ENCODE measurements at regions not wholly inside any gene's neighbourhood (a gene's known extent, or its start where the extent isn't known, plus 50 kb on each side); places are given as distances from the start of the nearest gene placed in this dataset.
"Not testable (repeated sequence)": the region's sequence is repeated elsewhere in the genome, so short reads cannot be mapped to it uniquely, and the experiment has no call there.

DNA sequence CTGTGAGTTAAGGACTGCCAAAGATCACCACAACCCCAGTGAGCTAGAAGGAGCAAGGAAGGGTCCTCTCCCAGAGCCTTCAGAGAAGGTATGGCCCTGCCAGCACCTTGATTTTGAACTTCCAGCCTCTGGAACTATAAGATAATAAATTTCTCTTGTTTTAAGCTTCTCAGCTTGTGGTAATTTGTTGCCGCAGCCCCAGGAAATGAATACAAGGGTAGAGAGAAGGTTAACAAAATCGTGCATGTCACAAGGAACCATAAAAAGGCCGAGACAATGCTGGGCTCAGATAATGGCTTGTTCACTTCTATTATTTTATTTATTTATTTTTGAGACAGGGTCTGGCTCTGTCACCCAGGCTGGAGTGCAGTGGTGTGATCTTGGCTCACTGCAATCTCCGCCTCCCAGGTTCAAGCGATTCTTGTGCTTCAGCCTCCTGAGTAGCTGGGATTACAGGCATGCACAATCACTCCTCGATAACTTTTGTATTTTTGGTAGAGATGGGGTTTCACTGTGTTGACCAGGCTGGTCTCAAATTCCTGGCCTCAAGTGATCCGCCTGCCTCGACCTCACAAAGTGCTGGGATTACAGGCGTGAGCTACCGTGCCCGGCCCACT lies 71.5 kb downstream of the WSB1 start:
- DNase-seq: not testable (repeated sequence)

DNA sequence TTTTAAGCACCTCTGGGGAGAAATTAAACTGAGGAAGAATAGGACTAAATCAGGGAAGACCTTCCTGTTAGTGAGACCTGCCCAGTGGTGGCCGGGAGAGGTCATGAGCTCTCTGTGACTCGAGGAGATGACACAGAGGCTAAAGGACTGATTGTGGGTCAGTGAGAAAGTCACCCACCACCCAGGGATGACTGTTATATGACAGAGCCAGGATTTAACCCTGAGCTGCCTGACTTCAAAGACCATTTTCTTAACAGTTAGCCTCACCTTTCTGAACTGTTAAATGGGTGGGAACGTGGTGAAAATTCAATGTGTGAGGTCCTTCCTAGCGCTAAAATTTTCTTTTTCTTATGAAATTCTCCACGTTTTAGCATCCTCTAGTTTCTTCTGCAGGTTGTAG lies 72.5 kb downstream of the WSB1 start:
- no peak for DNase-seq

DNA sequence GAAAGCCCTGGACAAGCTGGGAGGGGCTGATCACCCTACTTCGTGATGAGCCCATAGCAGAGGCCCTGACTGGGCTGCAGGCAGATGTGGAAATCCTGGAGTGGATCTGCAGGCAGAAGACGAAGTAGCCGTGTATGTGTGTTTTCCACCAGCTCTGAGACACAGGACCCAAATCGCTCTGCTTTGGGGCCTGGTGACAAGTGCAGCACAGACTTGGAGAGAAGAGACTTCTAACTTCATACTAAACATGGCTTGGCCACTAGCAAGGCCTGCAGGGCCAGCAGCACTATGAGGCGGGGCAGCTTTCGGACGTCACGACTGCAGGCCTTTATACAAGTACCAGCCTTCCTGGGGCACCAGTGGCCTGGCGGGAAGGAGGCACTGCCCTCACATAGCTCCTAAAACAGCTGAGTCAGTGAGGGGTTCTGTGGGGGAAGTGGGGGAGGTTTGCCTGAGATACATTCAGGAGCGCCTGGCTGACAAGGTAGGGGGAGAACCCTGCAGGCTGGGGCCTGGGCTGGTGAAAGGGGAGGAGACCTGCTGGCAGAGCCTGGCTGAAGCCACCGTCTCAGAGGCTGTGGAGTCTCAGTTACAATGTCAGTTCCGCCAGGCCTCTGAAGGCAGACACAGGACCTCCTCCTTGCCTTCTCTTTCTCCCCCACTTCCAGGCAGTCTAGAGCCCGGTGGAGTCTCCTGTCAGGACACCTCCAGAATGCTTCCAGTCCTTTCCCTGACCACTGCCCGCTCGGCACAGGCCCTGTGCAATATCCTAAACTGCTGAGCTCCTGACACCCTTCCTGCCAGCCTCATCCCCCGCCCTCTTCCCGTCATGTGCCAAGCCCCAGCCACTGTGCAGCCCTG lies 73.4 kb downstream of the WSB1 start:
- no peak for DNase-seq

DNA sequence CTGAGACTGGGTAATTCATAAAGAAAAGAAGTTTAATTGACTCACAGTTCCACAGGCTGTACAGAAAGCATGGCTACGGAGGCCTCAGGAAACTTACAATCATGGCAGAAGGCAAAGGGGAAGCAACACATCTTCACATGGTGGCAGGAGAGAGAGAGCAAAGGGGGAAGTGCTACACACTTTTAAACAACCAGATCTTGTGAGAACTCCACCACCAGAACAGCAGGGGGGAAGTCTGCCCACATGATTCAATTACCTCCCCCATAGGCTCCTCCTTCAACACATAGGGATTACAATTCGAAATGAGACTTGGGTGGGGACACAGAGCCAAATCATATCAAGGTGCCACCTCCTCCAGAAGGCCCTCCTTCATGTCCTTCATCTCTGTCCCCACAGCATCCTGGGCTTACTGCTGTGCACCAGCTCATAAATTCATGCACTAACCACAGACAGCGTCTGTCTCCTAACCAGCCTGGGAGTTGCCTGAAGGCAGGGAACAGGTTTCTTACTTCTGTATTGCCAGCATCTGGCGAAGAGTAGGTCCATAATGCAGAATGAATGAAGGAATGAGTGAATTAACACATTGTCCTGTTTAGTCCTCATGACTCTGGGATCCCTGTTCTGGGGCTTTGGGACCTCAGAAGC lies 74.4 kb downstream of the WSB1 start:
- no peak for DNase-seq

DNA sequence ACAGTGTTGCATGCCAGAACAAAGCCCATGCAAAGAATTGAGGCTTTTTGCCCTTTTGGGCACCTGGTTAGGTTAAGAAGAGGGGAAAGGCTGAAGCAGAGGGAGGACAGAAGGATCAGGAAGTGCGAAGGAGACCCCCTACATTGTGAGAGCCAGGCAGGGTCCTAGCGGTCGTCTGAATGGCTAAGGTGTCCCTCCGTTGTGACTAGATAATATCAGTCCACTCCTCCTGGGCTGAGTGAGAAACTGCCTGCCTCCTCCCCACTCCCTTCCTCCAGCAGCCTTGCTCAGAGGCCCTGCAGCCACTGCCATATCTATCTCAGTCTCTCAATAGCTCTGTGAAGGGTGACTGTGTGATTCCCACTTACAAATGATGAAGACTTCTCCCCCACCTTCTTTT lies 75.1 kb downstream of the WSB1 start:
- DNase-seq: no peak

DNA sequence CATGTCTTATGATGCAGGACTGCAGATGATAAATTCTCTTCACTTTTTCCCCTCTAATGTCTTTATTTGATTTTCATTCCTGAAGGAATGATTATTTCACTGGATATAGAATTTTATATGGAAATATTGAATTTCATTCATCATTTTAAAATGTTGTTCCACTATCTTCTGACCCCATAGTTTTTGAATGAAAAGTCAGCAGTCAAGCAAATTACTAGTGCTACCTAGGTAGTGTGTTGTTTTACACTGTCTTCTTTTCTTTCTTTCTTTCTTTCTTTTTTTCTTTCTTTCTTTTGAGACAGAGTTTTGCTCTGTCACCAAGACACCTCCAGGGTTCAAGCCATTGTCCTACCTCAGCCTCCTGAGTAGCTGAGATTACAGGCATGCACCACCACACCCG lies 76.9 kb downstream of the WSB1 start:
- DNase-seq: no peak

DNA sequence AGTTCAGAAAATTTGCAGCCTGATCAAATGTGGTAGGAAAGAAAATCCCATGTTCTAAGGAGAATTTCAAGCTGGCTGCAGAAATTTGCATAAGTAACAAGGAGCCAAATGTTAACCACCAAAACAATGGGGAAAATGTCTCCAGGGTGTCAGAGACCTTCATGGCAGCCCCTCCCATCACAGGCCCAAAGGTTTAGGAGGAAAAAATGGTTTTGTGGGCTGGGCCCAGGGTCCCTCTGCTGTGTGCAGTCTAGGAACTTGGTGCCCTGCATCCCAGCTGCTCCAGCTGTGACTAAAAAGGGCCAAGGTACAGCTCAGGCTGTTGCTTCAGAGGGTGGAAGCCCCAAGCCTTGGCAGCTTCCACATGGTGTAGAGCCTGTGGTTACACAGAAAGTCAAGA lies 79.8 kb downstream of the WSB1 start:
- DNase-seq: not testable (repeated sequence)

DNA sequence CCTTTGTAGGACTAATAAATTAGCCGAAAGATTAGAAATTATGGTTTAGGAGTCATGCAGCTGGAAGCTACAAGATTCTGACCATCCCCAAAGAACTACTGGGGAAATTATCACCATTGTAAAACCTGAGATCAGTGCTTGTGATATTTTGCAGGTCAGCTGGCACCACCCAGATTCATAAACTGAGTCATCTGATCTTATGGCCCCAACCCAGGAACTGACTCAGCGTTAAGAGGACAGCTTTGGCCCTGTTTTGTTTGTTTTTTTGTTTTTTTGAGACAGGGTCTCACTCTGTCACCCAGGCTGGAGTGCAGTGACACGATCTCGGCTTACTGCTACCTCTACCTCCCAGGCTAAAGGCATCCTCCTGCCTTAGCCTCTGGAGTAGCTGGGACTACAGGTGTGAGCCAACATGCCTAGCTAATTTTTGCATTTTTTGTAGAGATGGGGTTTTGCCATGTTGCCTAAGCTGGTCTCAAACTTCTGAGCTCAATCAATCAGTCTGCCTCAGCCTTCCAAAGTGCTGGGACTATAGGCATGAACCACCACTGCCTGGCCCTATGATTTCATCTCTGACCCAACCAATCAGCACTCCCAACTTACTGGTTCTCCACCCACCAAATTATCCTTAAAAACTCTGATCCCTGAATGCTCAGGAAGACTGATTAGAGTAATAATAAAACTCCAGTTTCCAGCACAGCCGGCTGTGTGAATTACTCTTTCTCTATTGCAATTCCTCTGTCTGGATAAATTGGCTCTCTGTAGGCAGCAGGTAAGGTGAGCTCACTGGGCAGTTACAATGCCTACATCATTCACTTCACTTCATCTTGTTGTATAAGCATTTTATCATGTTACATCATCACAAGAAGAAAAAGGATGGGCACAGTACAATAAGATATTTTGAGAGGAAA lies 79.4 kb upstream of the KSR1 start:
- no peak for DNase-seq

DNA sequence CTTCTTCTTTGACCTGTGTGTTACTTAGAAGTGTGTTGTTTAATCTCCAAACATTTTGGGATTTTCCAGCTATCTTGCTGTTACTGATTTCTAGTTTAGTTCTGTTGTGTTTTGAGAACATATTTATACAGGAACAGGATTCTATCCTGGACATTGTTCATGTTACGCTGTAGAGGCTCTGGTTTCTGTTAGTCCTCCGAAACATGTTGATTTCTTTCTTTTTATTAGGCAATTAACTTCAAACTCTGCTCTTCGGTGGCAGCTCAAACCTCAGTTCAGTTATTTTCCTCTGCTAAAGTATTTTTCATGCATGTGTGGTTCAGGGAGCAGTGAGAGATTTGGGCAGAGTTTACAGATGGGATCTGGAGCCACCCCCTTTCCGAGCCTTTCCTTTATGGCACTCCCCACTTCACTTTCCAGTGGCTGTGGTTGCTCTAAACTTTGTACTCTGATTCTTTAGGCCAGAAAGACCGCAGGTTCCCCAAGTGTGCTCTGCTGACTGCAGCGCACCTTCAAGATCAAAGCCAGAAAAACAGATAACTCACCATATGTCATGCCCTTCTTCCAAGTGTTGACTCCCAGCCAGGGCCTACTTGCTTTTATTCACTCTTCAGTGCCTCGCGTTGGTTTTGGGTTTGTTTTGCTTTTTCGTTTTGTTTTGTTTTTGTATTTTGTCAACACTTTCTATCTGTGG lies 77.6 kb upstream of the KSR1 start:
- DNase-seq: no peak

DNA sequence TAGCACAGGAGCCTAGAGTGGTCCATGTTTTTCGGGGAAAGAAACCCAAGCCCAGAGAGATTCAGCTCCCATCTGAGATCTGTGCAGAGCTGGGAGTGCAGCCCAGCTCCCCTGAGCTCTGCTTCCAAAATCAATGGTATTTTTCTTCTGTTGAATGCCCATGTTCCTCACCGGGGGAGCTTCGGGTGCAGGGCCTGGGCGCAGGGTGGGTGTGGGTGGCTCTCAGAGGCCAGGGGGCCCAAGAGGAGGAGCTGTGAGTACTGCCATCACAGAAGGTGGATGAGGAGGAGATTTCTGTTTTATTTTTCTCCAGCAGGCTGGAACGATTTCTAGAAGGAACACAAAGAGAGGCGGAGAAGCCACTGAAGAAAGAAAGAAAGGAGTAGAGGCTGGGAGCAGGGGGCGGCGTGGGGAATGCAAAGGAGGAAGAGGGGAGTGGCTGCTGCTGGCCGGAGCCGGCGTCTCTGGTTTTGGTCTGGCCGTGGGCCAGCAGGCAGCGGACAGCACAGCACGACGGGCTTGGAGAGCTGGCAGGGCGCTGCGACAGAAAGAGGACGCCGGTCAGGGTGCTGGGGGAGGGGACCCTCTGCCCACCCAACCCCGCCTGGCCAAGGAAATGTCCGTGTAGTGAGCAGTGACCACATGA lies 76.2 kb upstream of the KSR1 start:
- DNase-seq: peak; percentile 46

DNA sequence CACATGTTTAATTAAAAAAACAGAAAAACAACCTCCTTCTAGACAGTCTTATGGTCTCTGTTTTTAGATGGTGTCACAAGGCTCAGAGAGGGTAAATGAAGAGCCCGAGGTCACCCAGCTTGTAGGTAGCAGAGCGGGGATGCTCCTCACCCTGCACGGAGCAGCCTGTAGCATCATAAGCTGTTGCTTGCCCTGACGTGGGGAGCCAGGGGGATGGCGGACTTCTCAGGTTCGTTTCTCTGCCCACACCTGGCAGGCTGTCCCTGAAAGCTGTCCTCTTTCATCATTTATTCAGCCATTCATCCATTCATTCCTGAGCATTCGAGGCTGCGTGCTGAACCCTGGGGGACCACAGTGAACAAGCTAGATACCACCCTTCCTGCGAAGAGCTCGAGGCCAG lies 75.7 kb upstream of the KSR1 start:
- DNase-seq: no peak

DNA sequence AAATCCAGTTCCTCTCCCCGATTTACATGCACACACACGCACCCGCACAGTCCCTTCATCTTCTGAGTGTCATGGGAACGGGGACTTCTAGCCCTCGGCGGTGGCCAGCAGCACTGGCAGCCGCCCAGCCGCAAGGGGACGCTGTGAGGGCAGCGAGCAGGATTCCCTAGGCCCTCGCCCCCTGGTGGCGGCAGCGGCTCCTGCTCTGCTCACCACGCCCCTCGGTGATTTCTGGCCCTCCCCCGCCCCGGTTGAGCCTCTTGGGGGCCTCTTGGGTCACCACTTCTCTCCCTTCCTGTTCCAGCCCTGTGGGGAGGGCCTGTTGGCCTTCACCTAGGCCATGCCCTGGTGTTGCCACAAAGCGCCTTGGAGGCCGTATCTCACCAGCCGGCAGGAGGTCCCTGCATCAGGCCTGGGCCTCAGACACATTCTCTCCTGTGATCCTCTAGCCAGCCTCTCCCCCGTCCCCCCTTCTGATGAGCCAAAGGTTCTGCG lies 75.2 kb upstream of the KSR1 start:
- DNase-seq: no peak

DNA sequence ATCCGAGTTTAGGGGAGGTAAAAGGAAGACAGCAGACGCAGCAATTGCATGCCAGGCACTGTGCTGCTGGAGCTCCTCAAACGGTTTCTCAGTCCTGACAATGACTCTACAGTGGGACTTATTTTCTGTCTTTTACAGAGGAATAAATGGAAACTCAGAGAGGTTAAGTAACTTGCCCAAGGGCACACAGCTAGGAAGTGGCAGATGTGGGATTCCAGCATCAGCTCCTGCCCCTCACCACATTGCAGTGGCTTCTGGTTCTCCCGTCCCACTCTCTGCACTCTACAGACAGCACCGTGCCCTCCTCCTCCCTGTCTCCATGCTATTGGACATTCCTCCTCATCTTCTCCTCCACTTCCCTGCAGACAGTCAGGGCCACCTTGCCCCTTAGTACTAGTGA lies 74.2 kb upstream of the KSR1 start:
- no peak for DNase-seq

DNA sequence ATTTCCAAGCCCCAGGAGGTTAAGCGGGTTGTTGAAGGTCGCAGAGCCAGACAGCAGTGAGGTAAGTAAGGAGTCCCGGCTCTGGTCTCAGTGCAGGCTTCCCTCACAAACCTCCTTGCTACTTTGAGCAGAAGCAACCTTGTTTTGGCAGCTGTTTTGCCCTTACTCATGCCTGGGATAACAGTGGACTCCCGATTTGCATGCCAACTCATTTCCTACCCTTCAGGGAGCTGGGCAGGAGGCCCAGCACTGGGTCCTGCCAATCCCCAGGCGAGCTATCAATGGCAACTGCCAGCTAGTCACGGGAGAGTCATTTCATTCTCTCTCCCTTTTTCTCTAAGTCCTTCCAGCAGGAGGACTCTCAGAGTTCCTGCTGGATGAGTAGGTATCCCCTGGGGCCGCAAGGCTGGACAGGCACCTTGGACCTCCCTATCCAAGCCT lies 72.0 kb upstream of the KSR1 start:
- DNase-seq: no peak

DNA sequence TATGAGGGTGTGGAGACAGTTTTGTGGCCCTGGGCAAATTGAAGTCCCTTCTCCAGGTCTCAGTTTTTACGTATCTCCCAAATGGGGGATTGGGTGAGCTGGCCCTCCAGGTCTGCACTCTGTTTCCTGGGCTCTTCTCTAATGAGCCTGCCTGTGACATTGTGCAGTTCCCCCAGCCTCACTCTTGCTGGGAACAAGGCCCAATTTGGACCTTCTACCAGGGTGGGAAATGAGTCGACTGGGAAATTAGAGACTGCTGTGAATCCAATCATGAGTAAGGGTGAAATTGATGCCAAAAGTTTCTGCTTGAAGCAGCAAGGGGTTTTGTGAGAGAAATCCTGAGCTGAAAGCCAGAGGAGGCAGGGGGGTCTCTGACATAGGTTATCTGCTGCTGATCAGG lies 71.5 kb upstream of the KSR1 start:
- no peak for DNase-seq

DNA sequence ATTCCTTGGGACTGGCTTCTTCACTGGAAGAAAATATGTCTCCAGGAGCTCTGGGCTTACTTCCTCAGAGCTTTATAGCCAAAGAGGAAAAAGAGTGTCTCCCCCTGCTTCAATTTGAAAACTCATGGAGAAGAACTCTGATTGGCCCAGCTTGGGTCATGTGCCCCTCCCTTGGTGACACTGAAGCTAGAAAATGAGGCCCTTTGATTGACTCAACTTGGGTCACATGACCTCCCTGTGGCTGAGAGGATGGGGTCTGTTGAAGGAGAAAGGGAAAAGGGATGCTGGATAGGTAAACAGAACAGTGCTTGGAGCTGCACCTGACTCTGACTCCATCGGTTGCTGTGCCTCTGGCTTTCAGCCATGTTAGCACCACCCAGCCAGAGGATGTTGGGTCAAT lies 70.6 kb upstream of the KSR1 start:
- no peak for DNase-seq

DNA sequence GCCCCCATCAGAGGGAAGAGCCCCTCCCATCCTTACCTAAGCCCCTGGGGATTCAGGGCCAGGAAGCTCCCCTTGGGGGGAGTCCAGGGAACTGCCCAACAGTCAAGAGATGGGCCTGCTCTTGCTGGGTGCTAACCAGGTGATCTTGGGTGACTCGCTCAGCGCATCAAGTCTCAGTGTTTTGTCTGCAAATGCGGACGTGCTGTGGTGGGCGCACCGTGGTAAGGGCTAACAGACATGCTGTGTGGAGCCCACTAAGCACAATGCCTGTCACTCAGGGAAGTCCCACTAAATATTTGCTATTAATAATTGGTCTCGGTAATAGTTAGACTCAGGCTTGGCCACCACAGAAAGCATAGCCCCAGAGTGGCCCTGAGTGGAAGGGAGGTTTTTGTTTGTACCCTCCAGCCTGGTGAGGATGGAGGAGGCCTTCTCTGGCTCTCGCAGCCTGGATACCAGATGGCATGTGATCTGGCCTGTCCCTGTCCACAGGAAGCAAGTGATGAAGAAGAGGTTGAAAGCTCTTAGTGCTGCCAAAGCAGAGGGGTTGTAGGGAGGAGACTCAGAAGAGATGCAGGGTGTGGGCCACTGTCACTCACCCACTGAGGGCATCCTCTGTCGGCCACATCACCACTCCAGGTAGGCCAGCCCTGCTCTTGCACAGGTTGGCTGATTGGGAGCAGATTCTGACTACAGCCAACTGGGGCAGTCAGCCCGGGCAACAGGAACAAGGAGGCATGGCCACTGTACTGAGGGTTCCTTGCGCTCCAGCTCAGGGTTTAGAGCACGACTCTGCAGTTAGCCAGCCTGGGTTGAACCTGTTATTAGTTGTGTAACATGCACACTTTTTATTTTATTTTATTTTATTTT lies 69.8 kb upstream of the KSR1 start:
- DNase-seq: no peak

DNA sequence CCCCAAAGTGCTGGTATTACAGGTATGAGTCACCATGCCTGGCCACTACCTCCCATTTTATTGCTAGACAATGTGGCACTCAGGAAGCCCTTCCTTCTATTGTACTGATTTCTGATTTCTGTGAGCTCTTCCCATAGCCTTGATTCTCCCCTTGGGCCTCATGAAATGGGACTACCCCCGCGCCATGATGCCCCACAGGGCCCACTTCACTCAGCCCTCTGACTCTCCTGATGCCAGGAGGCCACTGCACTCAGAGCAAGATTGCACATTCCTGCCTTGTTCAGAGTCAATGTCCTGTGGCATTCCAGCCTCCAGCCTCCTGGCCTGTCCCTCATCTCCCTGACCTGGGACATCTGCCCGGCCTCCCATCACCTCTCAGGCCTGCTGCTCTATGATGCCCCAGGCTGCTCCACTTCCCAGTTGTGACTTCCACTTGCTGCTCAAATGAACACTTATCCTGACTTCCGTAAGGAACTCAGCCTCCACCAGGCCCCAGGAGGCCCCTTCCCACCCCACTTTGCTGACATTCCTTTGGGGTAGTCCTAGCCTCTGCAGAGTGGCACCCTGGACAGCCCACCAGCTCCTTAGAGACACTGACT lies 66.6 kb upstream of the KSR1 start:
- no peak for DNase-seq

DNA sequence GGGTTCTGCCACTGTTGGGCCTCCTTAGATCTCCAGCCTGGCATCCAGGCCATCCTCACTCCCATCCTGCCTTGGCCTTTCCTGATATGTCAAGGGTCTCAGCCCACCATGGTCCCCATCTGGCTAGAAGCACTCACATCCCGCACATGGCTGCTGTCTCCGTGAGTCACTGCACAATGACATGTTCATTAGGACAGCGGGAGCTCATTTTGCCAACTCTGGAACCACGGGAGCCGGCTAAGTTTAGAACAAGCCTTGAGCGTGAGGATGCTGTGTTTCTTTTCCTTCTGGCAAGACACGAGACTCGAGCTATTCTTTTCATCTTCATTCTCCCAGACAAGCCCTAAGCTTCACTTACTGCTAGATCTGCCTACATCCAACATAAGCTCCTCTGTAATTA lies 65.7 kb upstream of the KSR1 start:
- DNase-seq: no peak

DNA sequence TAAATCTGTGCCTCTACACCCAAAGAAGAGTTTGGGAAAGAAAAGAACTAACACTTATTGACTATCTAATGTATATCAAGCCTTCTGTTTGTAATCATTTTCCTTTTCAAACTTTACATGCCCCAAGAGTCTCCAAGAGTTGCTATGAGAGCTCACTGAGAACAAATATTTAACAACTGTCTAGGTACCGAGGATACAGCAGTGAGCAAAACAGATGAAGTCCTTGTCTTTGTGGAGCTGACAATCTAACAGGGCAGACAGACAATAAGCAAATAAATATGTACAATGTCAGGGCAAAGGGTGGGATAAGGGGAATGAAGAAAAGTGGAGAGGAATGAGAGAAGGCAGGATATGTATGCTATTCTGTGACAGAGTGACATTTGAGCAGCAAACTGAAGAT lies 64.8 kb upstream of the KSR1 start:
- DNase-seq: no peak

All from left kidney (tissue), 1 donor.